ENCODE measurements at regions not wholly inside any gene's neighbourhood (a gene's known extent, or its start where the extent isn't known, plus 50 kb on each side); places are given as distances from the start of the nearest gene placed in this dataset.

DNA sequence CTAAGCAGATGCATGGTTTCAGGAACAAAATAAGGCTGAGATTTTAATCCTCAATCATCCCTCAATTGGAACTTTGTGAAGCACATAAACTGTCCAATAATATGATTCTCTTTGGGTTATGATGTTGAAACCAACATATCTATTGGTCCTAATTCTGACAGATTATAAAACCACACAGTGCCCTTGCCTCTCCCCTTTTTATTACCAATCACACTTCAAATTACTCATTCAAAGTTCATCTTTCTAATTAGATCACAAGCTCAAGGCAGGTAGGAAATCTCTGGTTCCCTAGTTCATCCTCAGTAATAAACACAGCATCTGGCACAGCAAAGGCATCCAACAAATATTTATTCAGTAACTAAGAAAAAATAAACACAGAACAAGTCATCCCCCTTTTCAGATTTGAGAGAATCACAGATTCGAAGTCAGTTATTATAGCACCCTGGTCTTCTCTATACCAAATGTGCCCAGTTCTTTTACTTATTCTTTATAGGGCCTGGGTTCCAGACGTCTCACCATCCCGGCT, 611.6 kb downstream of the INSC start:
- no peak for DNase-seq (ENCODE audit: low read depth in 1 of 2, low spot score in 1 of 2)

- DNase-seq (ENCODE audit: low read depth in 1 of 2, low spot score in 1 of 2) = no peak
Observed at GRCh38 chr11:15726893-15727519, 612.3 kb downstream of the INSC start.

- no peak for DNase-seq (ENCODE audit: low read depth in 1 of 2, low spot score in 1 of 2)
Observed at GRCh38 chr11:15727520-15727914, 612.8 kb downstream of the INSC start.

DNA sequence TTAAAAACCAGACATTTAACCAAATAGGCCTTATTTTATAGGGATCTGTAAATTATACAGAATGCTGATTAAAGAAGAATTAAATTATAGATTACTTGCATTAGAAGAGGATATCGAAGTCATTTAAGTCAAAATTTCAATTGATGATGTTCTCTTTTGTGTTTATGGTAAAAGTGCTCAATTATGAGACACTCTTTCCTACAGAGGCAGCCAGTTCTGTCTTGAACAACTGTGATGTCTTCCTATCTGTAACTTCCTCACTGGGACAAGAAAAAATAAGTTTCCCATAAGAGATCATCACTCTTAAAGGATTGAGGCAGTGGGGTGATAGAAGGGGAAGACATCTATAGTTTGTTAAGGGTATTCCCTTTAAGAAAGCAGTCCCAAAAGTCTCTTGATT, 613.5 kb downstream of the INSC start:
- DNase-seq (ENCODE audit: low read depth in 1 of 2, low spot score in 1 of 2) = no peak

DNA sequence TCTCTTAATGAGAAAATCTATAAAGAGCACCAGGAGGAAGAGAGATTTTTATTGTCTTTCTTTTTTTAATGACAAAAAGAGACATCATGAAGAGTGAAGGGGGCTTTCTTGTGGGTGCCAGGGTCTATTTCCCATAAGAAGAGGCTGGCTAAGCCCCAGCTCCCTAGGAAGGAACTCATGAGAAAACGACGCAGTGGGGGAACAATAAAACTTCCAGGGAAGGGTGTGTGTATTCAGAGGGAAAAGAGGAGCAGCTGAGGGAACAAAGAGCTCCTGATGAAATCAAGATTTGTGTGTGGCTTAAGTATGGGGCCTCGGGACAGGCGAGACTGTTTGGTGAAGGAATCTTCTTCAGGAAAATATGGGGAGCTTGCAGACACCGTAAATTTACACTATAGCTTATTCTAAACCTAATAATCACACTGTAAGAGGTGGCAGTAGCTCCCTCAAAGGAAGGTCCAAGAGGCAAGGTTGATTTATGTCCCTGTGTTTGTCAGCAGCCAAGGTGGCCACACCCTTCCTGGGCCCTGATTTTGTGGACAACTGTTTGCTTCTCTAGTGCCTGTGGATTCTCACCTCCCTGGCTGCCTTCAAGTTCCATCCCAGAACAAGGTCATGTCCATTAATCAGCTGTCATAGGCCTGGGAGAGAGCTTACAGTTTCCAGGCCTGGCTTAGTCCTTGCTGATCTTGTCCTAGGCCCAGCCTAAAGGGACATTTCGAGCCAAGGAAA, 615.7 kb downstream of the INSC start:
- DNase-seq (ENCODE audit: low read depth in 1 of 2, low spot score in 1 of 2) = no peak

GRCh38 chr11:15730995-15731385, 616.3 kb downstream of the INSC start:
- no peak for DNase-seq (ENCODE audit: low read depth in 1 of 2, low spot score in 1 of 2)

DNA sequence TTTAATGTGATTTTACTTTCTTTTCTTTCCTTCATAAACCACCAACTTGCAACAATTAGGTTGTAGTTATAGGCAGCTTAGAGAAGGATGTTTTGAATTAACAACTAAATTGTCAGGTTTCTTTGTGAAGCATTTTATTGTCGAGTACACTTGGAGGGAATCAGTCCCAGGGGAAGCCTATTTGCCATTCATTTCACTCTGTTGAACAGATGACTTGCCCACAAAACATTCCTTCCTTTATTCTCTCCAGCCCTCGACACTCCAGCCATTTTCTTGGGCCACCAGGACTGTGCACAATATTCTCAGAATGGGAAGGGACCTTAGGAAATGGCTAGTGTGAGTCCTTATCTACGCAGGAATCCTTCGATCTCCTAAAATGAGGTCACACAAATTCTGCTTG, 620.6 kb downstream of the SOX6 start:
- no peak for DNase-seq (ENCODE audit: low read depth in 1 of 2, low spot score in 1 of 2)

GRCh38 chr11:15737320-15737719, 619.0 kb downstream of the SOX6 start:
- no peak for DNase-seq (ENCODE audit: low read depth in 1 of 2, low spot score in 1 of 2)

DNA sequence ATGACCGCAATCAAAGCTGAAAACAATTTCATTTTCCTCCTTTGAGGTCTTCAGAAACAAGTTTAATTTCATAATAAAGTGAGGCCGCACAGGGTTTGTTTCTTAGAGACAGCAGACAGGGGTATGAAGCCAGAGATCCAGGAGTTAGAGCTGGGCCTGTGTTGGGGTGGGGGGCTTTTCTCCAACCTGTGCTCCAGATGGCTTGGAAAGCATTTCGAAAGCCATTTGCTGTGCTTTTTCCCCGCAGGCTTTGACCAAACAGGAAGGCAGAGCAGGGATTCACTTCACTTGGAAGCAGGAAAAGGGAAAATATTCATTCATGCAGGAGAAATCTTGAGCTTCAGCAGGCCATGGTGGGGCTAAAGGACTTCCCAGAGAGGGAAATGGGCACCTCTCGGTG, 617.4 kb downstream of the SOX6 start:
- DNase-seq (ENCODE audit: low read depth in 1 of 2, low spot score in 1 of 2) = no peak

DNA sequence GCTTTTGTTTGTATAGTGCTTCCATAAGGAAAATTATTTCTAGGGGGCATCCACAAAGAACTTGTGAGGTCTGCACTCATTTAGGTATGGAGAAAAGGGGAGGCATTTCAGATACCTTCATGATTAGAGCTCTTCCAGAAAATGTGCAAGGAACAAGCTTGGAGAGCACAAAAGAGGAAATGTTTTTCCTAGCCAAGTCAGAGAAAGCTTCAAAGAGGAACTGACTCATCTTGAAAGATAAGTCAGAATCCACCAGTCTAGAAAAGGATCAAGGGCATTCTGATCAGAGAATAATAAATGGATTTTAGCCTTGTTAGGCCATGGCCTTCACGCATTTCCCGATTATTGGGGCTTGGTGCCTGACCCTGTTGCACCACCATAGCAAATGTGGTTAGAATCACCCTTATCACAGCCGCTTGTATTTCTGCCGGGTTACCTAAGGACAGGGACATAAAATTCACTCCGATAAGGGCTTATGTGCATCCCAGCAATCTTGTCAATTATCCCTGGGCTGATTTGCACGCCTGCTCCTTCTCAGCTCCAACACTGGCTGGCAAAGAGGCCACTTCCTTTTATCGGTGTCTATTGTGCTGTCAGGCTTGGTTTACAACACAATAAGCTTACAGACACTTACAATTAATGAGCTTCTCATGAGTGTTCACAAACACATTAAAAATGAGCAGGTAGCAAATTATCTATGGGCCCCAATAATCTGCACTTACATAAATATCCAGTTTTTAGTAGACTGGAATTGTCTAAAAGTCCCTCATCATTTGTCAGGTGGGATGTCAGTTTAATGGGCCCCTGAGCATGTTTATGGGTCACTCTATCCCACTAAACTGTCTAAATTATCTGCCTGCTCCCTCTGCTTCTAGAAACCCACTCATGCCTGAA, 613.5 kb downstream of the SOX6 start:
- no peak for DNase-seq (ENCODE audit: low read depth in 1 of 2, low spot score in 1 of 2)

DNA sequence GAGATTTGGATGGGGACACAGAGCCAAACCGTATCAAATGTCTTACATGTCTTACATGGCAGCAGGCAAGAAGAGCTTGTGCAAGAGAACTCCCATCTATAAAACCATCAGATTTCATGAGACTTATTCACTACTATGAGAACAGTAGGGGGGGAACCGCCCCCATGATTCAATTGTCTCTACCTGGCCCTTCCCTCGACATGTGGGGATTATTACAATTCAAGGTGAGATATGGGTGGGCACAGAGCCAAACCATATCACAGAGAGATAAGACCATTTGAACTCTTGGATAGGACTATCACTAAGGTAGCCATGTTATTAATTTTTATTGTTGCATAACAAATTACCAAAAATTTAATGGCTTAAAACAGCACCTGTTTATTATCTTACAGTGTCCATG, 611.7 kb downstream of the SOX6 start:
- DNase-seq (ENCODE audit: low read depth in 1 of 2, low spot score in 1 of 2) = no peak

DNA sequence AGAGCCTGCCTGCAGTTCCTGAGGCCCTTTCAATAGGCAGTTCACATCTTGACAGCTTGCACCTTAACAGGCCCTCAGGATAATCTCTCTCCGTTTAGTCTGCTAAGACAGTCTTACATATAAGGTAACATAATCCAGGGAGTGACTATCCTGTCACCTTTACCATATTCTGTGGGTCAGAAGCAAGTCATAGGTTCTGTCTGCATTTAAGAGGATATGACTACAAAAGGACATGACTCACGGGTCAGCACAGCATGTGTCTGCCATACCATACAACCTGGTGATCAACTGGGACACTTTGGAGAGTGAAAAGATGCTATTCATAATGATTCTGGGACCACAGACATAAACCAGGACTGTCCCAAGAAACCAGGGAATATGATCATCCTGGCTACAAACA, 611.1 kb downstream of the SOX6 start:
- DNase-seq (ENCODE audit: low read depth in 1 of 2, low spot score in 1 of 2) = no peak

GRCh38 chr11:15747671-15748070, 608.7 kb downstream of the SOX6 start:
- DNase-seq (ENCODE audit: low read depth in 1 of 2, low spot score in 1 of 2) = no peak

DNA sequence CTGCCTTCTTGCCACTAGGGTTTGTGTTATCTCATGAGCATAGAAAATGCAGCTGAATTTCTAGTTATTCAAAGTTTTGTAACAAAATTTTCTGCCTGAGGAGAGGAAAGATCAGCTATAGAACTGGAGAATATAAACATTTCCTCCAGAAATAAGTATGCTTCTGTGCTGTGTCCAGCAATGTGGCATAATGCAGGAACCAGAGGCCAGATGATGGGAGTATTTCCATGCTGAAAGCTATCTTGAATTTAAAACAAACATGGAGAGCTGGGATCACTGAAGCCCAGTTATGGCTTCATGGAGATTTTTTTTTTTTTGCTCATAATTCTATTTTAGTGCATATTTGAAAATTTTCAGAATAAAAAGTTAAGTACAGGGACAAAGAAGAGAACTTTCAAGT, 608.2 kb downstream of the SOX6 start:
- no peak for DNase-seq (ENCODE audit: low read depth in 1 of 2, low spot score in 1 of 2)

GRCh38 chr11:15748741-15749140, 607.6 kb downstream of the SOX6 start:
- no peak for DNase-seq (ENCODE audit: low read depth in 1 of 2, low spot score in 1 of 2)

DNA sequence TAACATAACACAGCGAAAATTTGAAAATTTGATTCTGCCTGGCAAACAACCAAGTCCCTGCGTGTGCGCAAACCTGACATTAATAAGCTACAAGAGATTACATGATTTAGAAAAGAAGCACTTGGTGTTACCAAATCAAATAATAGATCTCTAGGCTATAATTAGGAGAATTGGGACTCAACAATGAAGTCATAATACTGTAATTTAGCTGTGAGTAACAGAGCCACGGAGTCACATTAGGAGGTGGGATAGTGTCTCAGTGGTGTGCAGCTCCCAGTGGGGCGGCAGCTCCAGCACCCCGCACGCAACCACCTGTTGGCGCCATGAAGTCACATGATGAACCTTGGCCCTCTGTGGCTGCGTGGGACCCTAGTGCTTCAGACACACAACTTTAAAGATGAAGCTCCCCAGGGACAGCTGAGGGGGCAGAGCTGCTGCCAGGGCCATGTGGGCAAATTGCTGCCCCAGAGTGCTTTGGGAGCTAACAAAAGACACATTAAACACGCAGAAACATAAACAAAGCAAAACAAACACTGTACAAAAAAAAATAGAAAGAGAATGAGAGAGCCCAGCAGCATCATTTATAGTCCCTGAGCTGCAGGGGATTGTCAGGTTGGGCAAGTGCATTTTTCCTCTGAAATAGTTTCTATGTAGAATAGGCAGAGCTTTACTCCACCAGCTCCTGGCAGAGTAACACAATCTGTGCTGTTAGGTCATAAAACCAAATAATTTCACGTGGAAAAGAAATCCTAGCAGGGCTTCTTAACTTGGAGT, 605.6 kb downstream of the SOX6 start:
- DNase-seq (ENCODE audit: low read depth in 1 of 2, low spot score in 1 of 2) = no peak

DNA sequence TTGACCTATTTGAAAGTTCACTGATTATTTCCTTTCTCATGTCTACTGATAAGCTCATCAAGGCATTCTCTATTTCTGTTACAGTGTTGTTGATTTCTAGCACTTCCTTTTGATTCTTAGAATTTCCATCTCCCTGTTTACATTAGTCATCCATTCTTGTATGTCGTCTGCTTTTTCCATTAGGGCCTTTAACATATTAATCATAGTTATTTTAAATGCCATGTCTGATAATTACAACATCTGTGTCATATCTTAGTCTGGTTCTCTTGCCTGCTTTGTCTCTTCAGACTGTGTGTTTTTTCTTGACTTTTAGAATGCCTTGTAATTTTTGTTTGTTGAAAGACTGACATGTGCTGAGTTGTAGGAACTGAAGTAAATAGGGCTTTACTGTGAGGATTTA, 602.1 kb downstream of the SOX6 start:
- no peak for DNase-seq (ENCODE audit: low read depth in 1 of 2, low spot score in 1 of 2)

GRCh38 chr11:15757048-15757698, 599.2 kb downstream of the SOX6 start:
- no peak for DNase-seq (ENCODE audit: low read depth in 1 of 2, low spot score in 1 of 2)

DNA sequence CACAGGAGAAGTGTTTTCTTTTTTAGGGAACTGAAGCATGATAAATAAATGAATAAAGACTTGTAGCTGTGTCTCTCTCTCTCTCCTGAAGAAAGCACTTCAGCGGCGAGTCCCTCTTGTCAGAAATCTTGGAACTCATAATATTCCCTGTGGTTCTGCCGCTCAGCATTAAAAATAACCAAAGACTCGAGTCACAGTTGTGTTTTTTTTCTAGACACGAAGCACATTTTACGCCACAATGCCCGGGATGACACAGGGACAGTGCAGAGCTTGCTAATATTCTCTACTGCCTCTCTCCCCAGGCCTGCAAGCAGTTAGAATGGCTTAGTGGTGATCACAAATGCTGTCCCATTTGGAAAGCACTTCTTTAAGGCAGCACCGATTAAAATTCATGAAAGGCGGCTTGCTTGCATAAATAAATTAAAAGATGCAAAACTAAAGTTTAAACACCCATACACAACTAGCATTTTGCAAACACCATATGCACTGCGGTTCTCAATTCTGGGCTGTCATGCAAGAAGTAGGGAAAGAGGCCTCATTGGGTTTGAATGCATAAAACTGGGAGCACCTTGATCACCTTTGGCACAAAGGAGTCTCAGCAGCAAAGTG, 597.4 kb downstream of the SOX6 start:
- no peak for DNase-seq (ENCODE audit: low read depth in 1 of 2, low spot score in 1 of 2)

DNA sequence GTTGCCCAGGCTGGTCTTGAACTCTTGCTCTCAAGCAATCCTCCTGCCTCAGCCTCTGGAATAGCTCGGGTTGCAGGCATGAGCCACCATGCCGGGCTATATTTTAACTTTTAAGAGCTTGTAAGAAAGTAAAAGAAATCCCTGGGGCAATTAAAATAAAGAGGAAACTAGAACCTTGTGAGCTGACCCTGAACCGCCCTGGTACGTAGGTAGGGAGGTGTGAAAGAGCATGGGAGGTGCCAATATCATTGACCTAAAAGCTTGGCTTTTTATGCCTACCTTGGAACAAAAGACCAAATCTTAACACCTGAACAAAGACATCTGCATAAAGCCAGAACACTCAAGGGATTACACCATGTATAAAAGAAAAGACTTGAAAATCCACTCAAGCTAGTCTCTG, 595.1 kb downstream of the SOX6 start:
- no peak for DNase-seq (ENCODE audit: low read depth in 1 of 2, low spot score in 1 of 2)

All from stimulated activated CD4-positive, alpha-beta T cell treated with anti-CD3 and anti-CD28 coated beads, Interleukin-15, amount 100 ng/mL, for 1 hour (primary cell).